ENCODE measurements at regions not wholly inside any gene's neighbourhood (a gene's known extent, or its start where the extent isn't known, plus 50 kb on each side); places are given as distances from the start of the nearest gene placed in this dataset.
"Not testable (repeated sequence)": the region's sequence is repeated elsewhere in the genome, so short reads cannot be mapped to it uniquely, and the experiment has no call there.

DNA sequence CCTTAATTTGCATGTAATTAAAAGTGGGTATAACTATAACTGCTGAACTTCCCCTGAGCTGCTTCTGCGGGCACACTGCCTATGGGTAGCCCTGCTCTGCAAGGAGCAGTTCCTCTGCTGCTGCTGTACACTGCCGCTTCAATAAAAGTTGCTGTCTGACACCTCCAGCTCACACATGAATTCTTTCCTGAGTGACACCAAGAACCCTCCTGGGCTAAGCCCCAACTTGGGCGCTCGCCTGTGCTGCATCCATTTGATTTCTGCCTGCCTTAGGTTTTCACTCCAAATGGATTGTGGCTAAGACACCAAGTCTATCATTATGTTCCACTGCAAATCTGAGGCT, 215.7 kb downstream of the ANAPC1 start:
- ATAC-seq, result no peak
- intact Hi-C loops (cut with micrococcal nuclease), result no loop called here

DNA sequence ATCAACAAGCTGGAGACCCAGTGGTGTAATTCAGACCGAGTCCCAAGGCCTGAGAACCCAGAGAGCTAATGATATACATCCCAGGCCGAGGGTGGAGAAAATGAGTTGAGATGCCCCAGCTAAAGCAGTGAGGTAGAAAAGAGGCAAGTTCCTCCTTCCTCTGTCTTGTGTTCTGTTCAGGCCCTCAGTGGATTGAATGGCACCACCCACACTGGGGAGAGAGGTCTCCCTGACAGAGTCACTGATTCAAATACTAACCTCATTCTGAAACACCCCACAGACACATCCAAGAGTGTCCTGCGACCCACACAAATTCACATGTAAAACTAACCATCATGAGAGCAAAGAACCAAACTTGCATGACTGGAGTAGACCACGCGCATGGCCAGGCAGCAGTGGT, 215.3 kb downstream of the ANAPC1 start:
- intact Hi-C loops (cut with micrococcal nuclease), result no loop called here
- no peak for DNase-seq
- ATAC-seq, result no peak

More for the DNA sequence above, 215.7 kb downstream of the ANAPC1 start:
- no peak for DNase-seq

DNA sequence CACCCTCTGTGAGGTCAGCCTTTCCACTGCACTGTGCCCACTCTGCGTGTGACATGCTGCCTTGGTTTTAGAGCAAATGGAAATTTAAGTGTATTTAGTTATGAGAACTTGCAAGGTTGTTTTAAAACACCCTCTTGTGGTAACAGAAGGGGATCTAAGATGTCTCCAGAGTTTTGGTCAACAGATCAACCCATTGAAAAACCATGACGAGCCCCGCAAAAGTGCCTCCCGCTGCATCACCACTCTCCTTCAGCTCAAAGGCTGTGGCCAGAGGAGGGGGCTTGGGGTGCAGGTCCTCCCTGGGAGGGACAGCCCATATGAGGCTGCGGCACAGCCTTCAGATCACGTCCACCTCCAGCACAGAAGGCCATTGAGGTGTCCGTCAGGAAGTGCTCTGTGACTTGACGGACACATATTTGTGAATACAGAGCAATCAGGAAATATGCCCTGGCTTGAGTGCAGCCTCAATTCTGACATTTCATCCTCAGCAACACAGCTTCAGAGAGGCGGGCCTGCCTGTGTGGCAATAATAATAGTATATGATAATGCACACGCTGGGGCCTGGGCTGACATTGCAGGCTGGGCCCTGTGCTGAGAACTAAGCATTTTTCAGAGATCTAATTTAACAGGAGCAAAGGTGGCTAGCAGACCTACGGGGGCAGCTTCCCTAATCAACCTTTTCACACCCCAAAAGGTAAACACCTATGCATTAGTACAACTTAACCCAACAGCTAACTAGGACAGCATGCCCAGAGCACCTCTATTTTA, 213.9 kb downstream of the ANAPC1 start:
- intact Hi-C loops (cut with micrococcal nuclease), result no loop called here
- ATAC-seq, result no peak
- DNase-seq, result no peak

DNA sequence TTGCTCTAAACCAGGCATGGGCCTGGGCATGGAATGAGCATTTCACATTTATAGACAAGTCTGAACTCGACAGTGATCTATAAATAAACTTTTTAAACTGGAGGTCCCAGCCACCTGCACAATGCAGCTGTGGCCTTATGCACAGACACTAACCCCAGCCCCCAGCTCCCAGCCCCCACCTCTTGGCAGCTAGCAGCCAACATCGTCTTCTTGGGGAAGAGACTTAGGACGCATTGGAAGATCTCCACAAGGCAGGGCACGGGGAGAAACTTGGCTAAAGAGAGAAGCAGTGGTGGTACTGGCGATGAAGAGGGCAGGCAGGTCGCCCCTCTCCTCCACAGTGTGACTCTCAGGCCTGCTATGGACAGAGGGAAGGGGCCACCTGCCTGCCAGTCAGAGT, 213.2 kb downstream of the ANAPC1 start:
- ATAC-seq (no peak), DNase-seq (no peak)
- intact Hi-C loops (cut with micrococcal nuclease), result no loop called here

DNA sequence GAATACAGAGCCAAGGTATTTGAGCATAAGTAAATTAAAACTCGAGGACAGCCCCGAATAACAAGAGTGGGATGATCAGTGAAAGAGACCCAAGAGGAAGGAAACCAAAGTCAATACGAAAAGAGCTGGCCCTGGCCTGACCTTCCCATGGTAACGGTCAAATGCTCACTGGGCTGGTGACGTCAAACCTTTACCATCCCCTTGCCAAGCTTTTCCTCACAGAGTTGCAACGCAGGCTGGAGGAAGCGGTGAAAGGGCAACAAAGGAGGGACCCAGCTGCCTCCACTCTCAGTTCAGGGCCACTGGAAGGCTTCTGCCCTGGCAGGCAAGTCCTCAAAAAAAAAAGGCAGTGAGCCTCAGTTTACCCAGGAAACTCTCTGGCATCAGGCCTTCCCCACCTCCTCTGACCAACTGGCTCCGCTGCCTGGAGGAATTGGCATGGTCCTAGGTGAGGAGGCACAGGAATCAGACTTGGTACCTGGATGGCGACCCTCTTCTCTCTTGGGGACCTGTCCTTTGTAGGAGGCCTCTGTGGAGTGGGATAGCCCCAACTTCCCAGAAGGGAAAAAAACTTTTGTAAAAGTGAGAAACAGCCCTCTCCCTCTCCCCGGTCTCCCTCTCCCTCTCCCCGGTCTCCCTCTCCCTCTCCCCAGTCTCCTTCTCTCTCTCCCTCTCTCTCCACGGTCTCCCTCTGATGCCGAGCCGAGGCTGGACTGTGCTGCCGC, 212.4 kb downstream of the ANAPC1 start:
- ATAC-seq (peak; percentile 67), DNase-seq (peak; percentile 48)
- intact Hi-C loops (cut with micrococcal nuclease), result no loop called here

DNA sequence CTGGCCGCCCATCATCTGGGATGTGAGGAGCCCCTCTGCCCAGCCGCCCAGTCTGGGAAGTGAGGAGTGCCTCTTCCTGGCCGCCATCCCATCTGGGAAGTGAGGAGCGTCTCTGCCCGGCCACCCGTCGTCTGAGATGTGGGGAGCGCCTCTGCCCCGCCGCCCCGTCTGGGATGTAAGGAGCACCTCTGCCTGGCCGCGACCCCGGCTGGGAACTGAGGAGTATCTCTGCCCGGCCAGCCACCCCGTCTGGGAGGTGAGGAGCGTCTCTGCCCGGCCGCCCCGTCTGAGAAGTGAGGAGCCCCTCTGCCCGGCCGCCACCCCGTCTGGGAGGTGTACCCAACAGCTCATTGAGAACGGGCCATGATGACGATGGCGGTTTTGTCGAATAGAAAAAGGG, 211.4 kb downstream of the ANAPC1 start:
- DNase-seq; ATAC-seq; intact Hi-C loops (cut with micrococcal nuclease): not testable (repeated sequence)

DNA sequence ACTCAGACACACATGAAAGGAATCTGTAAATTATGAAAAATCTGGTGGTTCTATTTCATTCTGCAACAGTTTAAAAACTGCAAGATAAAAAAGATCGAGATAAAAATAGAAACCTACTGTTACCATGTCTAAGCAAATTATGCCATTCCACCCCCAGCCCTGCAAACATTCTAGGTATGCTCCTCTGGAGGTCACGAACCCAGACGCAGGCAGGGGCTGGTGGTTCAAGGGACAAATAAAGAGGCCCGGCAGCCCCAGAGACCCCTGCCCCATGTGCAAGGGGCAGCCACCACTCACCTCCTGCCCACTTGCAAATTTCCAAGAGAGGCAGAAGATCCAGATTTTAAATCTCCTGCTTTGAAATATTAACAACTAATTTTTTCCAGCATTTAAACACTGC, 210.5 kb downstream of the ANAPC1 start:
- intact Hi-C loops (cut with micrococcal nuclease), result no loop called here
- ATAC-seq (no peak), DNase-seq (no peak)

DNA sequence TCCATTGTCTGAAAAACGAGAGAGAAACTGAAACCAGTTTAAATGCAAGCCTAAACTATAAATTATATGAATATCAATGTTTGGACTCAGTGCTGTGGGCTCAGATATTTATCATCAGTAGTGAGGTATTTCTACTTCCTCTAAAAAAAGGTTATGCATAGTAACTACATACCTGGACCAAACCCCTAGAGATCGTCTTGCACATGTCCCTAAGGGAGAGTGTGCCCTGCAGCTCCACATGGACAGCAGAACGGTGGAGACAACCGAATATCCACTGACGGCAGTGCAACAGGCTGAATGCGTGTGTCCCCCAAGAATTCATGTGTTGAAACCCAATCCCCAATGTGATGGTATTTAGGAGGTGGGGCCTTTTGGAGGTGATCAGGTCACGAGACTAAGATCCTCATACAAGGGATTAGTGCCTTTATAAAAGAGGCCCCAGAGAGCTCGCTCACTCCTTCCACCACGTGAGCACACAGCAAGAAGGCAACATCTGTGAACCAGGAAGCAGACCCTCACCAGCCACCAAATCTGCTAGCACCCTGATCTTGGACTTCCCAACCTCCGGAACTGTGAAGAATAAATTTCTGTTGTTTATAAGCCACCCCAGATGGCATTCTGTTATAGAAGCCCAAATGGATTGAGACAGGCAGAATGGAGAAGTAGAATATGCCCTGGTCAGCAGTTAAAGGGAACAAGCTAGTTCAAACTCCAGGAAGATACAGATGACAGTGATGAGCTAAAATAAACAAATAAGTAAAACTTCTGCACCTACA, 208.4 kb downstream of the ANAPC1 start:
- DNase-seq (no peak), ATAC-seq (peak; percentile 62)
- intact Hi-C loops (cut with micrococcal nuclease), result no loop called here

DNA sequence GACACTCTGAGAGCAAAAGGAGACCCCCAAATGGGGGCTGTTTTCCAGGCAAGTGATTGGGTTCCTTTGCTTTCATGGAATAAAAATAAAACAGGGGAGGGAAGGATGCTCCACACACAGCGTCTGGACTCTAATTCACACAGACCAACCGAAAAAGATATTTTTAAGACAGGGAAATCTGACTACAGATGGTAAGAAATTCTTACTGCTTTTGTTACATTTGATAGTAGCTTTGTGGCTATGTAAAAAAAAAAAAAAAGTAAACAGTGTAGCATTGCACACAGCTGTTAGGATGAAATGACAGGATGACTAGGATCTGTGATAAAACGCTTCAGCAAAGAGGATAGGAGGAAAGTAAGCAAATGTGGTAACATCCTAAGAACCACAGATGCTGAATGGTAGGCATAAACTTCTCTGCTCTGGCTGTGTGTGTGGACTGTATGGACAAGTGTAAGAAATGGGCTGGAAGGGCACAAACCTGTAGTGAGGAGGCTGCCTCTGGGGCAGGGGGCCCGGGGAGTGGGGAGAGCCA, 207.6 kb downstream of the ANAPC1 start:
- intact Hi-C loops (cut with micrococcal nuclease), result no loop called here
- ATAC-seq, result no peak

DNA sequence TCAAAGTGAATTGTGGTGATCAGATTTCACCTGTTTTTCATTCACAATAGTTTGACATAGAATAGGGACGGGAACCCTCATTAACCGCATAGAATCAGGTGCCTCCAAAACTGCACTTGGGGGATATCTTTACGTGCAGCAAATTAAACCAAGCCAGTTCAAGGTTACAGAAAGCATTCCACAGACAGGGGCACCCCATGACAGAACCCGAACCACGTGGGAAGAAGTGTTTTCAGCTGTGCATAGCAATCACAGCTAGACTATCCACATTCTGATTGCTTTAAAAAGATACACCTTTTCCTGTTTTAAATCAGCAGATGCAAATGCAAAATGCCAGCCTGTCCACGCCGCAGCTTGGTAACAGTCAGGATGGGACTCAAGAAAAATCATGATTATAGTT, 205.8 kb downstream of the ANAPC1 start:
- ATAC-seq (no peak), DNase-seq (no peak)
- intact Hi-C loops (cut with micrococcal nuclease), result no loop called here

More for the DNA sequence above, 207.6 kb downstream of the ANAPC1 start:
- no peak for DNase-seq

DNA sequence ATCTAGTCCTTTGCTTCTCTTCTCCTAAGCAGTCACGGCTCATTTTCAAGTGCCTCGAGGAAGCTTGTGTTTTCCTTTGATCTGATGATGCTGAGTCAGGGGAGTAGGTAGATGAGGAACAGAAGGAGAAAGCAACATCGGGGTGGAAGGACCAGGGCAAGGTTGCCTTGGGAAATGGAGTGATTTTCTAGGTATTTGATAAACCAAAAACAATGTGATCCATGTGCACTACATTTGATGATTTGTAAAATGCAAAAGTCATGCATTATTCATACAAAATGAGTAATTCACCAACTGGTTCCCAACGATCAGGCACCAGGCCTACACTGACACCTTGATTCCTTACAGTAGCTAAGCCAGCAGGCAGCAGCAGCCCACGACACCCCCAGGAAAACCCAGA, 205.3 kb downstream of the ANAPC1 start:
- no peak for ATAC-seq

DNA sequence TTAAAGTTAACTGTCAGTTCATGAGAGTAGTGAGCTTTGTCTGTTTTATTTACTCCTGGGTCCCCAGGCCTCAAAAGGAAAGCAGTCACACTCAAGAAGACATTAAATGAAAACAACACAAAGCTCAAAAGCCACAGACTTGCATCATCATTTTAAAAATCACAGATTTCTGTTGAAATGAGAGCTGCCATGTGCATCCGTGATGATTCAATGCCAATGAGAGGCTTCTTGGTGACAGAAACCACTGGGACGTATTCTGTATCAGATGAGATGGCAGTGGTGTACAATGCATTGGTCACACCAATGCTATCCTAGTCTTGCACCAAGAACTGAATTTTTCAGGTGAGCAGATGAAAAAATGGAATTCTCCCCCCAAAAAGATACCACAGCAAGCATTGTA, 204.8 kb downstream of the ANAPC1 start:
- ATAC-seq (no peak), DNase-seq (no peak)
- intact Hi-C loops (cut with micrococcal nuclease), result no loop called here

More for the DNA sequence above, 205.3 kb downstream of the ANAPC1 start:
- intact Hi-C loops (cut with micrococcal nuclease), result no loop called here
- DNase-seq, result no peak

DNA sequence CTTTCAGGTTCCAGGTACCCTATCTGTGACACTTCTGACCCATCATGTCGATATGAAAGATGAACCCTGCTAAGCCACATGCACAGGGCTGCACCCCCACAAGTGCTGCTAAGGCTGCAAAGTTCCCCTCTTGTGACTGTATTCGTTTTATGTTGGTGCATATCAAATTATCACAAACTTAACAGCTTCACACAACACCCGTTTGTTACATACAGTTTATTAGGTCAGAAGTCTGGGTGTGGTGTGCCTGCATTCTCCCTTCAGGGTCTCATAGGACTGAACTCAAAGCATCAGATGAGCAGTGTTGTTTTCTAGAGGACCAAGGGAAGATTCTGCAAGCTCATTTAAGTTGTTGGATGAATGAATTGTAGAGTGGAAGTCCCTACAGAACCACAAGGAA, 199.4 kb downstream of the ANAPC1 start:
- intact Hi-C loops (cut with micrococcal nuclease), result no loop called here
- DNase-seq (no peak), ATAC-seq (no peak)

DNA sequence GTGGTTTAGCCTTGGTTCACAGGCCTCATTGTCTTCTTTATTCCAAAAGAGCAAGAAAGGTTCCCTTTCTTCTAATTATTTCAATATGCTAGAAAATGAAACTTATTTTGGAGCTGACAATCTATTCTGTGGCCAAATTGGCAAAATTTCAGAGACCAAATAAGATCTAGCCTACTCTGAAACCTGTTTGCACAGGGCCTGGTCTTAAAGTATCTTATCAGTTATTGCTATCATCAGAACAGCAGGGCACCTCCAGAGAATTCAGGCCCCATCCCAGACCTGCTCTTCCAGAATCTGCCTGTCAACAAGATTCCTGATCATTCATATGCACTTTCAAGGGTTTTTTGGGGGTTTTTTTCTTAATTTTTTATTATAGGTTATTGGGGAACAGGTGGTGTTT, 198.7 kb downstream of the ANAPC1 start:
- intact Hi-C loops (cut with micrococcal nuclease), result no loop called here
- ATAC-seq (no peak), DNase-seq (no peak)

DNA sequence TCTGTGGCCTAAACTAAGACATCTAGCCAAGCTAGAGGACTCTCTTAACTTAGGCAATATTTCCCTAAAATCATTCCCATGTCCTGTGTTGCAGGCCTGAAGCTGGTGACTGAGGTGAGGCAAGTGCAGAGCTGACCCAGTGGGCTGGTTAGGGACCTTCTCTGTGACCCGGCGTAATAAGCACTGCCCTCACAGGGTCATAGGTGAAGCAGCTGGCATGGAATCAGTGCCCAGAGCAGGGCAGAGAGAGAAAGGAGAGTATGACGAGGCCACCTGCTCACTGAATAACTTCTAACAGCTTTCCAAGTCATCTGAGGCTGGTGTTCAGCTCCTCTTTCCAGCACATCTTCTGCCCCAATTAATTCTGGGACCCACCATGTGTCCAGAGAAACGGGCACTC, 197.0 kb downstream of the ANAPC1 start:
- DNase-seq (no peak), ATAC-seq (no peak)
- intact Hi-C loops (cut with micrococcal nuclease), result no loop called here

DNA sequence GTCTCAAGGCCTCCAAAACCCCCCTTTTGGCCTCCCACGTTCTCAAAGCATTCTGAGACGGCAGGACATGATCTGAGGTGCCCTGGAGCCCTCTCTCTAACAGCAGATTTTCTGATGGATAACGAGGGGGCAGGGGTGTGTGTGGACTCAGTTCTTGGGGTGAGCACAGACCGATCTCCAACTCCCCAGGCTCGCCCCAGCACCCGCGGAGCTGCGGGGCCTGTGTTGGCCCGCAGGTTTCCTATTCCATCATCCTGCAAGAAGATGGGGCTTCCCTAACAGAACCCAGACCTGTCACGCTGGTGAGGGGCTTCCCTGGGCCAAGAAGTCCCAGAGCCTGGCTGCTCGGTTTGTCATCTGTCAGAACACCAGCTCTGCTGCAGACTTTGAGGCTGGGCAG, 196.1 kb downstream of the ANAPC1 start:
- intact Hi-C loops (cut with micrococcal nuclease), result no loop called here
- ATAC-seq (no peak), DNase-seq (no peak)

DNA sequence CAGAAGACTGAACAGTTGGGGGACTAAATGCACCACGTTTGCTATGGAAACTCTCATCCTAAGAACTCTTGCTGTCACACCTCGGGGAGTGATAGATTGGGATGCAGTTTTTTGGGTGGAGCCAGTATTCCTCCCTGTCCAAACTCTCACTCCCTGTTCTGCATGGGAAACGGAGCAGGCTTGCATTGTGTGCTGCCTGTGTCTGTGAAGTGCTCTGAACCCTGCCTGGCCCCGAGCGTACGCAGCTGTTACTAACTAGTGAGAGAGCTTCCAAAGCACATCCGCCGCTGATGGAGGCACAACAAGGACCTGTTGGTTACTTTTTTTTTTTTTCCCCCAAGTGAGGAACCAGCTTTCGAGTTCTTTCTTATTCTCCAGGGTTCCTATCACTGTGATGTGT, 195.5 kb downstream of the ANAPC1 start:
- ATAC-seq, result no peak
- intact Hi-C loops (cut with micrococcal nuclease), result no loop called here
- DNase-seq, result no peak

DNA sequence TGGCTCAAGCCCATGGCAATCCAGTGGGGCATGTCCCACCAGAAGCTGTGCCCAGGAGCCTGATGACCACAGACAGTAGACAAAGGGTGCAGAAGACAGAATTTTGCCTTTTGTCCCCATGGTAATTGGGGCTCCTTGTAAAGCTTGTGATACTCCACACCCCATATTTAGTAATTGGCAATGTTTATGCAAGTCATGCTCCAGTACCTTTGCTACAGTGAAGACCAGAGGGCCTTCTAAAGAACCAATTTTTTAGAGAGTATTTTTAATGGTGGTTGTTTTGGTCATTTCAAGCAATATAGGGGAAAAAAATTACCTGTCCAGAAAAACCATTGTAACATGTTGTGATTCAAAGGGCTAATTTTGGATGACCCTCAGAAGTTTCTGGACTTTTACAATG, 194.8 kb downstream of the ANAPC1 start:
- intact Hi-C loops (cut with micrococcal nuclease), result no loop called here
- DNase-seq (no peak), ATAC-seq (no peak)

DNA sequence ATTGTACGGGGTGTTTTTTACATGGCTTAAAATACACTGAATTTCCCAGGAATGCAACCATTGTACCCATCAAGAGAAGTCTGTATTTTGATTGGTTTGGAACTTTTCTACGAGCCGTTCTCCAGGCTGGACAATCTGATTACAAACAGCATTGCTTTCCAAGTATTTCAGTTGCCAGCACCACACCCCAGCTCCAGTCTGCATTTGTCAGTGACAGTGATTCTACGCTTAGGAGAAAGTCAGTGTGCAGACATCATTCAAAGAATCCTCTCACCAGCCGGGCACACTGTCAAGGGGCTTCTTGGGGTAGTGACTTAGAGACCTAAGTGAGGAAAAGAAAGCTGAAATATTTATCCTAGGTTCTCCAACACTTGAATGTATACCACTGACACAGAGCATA, 194.1 kb downstream of the ANAPC1 start:
- DNase-seq, result no peak
- ATAC-seq, result no peak
- intact Hi-C loops (cut with micrococcal nuclease), result no loop called here

All from left ventricle myocardium superior (tissue), 1 donor.